Progenitor cell of endocrine pancreas (in vitro differentiated cells): ENCODE measurements at regions not wholly inside any gene's neighbourhood (a gene's known extent, or its start where the extent isn't known, plus 50 kb on each side); places are given as distances from the start of the nearest gene placed in this dataset.

ENCODE experiments used
- DNase-seq: peaks from one replicate; pipeline ENCODE4 v3.0.0; 2021; ENCODE audit warnings: low spot score; ENCODE audit not compliant: unreplicated experiment
- H3K27ac Mint-ChIP-seq: 2 replicates; pipeline ENCODE4 v1.8.0; 2021; ENCODE audit warnings: mild to moderate bottlenecking, moderate library complexity, mixed read lengths
- H3K27me3 Mint-ChIP-seq: 2 replicates; pipeline ENCODE4 v1.8.0; 2021; ENCODE audit warnings: mixed read lengths
- H3K36me3 Mint-ChIP-seq: 2 replicates; pipeline ENCODE4 v1.8.0; 2022; ENCODE audit warnings: mixed read lengths; ENCODE audit not compliant: insufficient read depth
- H3K4me1 Mint-ChIP-seq: 2 replicates; pipeline ENCODE4 v1.8.0; 2021; ENCODE audit warnings: low read depth, mixed read lengths
- H3K4me3 Mint-ChIP-seq: 2 replicates; pipeline ENCODE4 v1.8.0; 2021; ENCODE audit warnings: low read depth, mild to moderate bottlenecking, moderate library complexity, mixed read lengths
- H3K9me3 Mint-ChIP-seq: 2 replicates; pipeline ENCODE4 v1.8.0; 2021; ENCODE audit warnings: low read depth, mixed read lengths
- TF ChIP-seq, protein P1 (sequence below): fragments of 200-600 bp; sonication (generic); IDR thresholded peaks from one replicate; pipeline ENCODE4 v1.5.0; 2021; ENCODE audit warnings: antibody characterized with exemption, mild to moderate bottlenecking; ENCODE audit not compliant: unreplicated experiment

DNA sequence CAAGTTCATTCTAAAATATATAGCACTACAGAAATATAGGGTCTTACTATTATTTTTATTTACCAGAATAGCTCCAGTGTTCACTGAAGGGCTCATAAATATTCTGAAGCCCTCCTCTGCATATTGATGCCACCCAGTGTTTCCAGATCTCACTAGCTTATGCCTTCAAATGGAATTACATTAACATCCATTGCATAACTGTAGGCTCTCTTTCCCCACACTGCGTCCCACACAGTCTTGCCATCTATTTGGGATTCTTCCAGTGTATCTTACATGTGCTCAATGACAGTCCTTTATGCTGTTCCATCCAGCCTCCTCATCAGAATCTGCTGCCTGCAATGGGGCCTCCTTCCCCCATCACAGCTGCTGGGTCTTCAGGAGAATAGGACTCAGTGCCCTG is 137.2 kb downstream of the CYSLTR2 start:
- no peak for DNase-seq
- Mint-ChIP-seq H3K27ac (no peak overlapping the region), H3K4me3 (no peak overlapping the region), H3K36me3 (no peaks in the 10 kb centered on the region), H3K27me3 (peaks cover 2% of the 10 kb centered on the region), H3K9me3 (no peaks in the 10 kb centered on the region), H3K4me1 (peaks cover 1% of the 10 kb centered on the region)
- TF ChIP-seq, protein P1, sequence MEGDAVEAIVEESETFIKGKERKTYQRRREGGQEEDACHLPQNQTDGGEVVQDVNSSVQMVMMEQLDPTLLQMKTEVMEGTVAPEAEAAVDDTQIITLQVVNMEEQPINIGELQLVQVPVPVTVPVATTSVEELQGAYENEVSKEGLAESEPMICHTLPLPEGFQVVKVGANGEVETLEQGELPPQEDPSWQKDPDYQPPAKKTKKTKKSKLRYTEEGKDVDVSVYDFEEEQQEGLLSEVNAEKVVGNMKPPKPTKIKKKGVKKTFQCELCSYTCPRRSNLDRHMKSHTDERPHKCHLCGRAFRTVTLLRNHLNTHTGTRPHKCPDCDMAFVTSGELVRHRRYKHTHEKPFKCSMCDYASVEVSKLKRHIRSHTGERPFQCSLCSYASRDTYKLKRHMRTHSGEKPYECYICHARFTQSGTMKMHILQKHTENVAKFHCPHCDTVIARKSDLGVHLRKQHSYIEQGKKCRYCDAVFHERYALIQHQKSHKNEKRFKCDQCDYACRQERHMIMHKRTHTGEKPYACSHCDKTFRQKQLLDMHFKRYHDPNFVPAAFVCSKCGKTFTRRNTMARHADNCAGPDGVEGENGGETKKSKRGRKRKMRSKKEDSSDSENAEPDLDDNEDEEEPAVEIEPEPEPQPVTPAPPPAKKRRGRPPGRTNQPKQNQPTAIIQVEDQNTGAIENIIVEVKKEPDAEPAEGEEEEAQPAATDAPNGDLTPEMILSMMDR: no peak

DNA sequence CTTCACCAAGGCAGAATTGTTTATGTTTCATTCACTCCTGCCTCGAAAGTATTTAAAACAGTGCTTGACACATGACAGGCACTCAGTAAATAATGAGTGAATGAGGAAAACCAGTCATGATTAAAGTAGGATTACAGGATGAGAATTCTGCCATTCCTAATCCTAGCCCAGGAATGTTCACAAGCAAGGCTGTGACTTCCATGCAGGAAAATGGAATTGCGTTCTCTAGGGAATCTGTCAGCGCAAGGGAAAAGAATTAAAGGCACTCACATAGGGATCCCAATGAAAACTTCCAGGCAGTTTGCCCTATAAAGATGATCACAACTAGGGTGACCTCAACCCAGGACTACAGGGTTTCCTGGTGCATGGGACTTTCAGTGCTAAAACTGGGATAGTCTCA is 143.4 kb downstream of the CYSLTR2 start:
- no peak for DNase-seq
- Mint-ChIP-seq H3K27me3 (peaks cover 3% of the 10 kb centered on the region), H3K4me3 (no peak overlapping the region), H3K36me3 (no peaks in the 10 kb centered on the region), H3K4me1 (no peaks in the 10 kb centered on the region), H3K27ac (no peak overlapping the region), H3K9me3 (peaks cover 8% of the 10 kb centered on the region)
- TF ChIP-seq, protein P1: no peak

DNA sequence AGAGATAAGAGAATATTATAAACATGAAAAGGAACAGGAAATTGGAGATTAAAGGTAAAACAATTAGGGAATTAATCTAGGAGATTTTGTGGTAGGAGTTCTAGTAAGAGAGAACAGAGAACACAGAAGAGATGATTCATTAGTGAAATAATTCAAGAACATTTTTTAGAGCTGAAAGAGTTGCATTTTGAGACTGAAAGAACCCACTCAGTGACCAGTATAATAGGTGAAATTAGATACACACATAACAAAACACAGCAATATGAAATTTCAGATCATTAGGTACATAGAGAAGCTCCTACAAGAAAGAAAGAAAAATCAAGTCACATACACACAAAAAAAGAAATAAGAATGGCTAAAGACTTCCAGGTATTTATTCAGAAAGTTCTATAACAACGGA is 144.0 kb downstream of the CYSLTR2 start:
- DNase-seq: no peak
- H3K27me3 Mint-ChIP-seq: peaks cover 3% of the 10 kb centered on the region
- TF ChIP-seq, protein P1: no peak
- H3K4me1 Mint-ChIP-seq: no peaks in the 10 kb centered on the region
- H3K27ac Mint-ChIP-seq: peak overlapping the region; percentile 32
- H3K36me3 Mint-ChIP-seq: no peaks in the 10 kb centered on the region
- H3K4me3 Mint-ChIP-seq: no peak overlapping the region
- H3K9me3 Mint-ChIP-seq: peaks cover 8% of the 10 kb centered on the region

DNA sequence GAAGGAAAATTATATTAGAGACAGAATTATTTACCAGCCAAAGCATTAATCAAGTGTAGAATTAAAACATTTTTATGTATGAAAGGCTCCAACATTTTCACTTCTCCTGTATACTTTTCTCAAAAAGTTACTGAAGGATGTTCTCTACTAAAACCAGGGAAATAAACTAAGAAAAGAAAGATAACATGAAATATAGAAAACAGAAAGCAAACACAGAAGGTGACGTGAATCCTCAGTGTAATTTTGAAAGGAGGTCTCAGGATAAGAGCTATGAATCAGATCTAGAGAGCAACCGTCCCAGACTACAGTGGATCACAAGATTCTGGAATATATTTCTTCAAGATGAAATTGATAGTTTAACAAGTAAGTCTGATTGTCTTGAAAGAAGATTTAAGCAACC is 144.5 kb downstream of the CYSLTR2 start:
- H3K4me1 Mint-ChIP-seq: no peaks in the 10 kb centered on the region
- H3K36me3 Mint-ChIP-seq: no peaks in the 10 kb centered on the region
- H3K27ac Mint-ChIP-seq: no peak overlapping the region
- H3K4me3 Mint-ChIP-seq: no peak overlapping the region
- no peak for DNase-seq
- peaks cover 3% of the 10 kb centered on the region for H3K27me3 Mint-ChIP-seq
- TF ChIP-seq, protein P1: no peak
- H3K9me3 Mint-ChIP-seq: peaks cover 8% of the 10 kb centered on the region

DNA sequence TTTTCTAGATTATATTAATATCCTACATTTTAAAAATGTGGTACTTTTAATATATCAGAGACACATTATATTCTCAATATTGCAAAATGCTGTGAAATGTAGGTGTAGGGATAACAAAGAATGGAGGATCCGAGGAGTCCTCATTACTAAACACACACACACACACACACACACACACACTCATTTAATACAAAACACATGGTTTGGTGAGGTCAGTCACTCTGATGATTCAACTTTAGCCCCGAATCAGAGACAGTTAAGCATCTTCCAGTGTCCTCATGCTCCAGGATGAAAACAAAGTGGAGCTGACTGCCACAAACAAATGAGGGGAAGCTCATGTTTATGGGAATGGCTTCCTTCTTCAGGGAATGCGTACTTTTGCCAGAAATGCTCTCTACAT is 147.5 kb downstream of the CYSLTR2 start:
- Mint-ChIP-seq H3K27ac (no peak overlapping the region), H3K27me3 (peaks cover 3% of the 10 kb centered on the region), H3K9me3 (peaks cover 12% of the 10 kb centered on the region), H3K36me3 (no peaks in the 10 kb centered on the region), H3K4me1 (no peaks in the 10 kb centered on the region), H3K4me3 (no peak overlapping the region)
- DNase-seq: no peak
- TF ChIP-seq, protein P1: no peak
